Stimulated activated CD4-positive, alpha-beta T cell treated with anti-CD3 and anti-CD28 coated beads, Interleukin-12 subunit alpha, Interleukin-12 subunit beta, amount 100 ng/mL, for 48 hours (primary cell): ENCODE measurements at regions not wholly inside any gene's neighbourhood (a gene's known extent, or its start where the extent isn't known, plus 50 kb on each side); places are given as distances from the start of the nearest gene placed in this dataset.
"Not testable (repeated sequence)": the region's sequence is repeated elsewhere in the genome, so short reads cannot be mapped to it uniquely, and the experiment has no call there.

Source experiments
- DNase-seq, 3 donors: peaks; one replicate each; pipeline ENCODE4 v3.0.0-alpha.2; 2020; ENCODE audit warnings: low read depth in 2 of 3, low spot score in 1 of 3

- no peak for DNase-seq
Observed at GRCh38 chr7:49660170-49660783, 113.2 kb upstream of the VWC2 start.

GRCh38 chr7:49660976-49661375 is 112.5 kb upstream of the VWC2 start:
- DNase-seq = no peak

DNA sequence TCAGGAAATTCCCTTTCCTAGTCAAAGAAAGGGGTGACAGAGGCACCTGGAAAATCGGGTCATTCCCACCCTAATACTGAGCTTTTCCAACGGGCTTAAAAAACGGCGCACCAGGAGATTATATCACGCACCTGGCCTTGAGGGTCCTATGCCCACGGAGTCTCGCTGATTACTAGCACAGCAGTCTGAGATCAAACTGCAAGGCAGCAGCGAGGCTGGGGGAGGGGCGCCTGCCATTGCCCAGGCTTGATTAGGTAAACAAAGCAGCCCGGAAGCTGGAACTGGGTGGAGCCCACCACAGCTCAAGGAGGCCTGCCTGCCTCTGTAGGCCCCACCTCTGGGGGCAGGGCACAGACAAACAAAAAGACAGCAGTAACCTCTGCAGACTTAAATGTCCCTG is 107.5 kb upstream of the VWC2 start:
- DNase-seq = not testable (repeated sequence)

GRCh38 chr7:49666764-49667163 is 106.7 kb upstream of the VWC2 start:
- no peak for DNase-seq

DNA sequence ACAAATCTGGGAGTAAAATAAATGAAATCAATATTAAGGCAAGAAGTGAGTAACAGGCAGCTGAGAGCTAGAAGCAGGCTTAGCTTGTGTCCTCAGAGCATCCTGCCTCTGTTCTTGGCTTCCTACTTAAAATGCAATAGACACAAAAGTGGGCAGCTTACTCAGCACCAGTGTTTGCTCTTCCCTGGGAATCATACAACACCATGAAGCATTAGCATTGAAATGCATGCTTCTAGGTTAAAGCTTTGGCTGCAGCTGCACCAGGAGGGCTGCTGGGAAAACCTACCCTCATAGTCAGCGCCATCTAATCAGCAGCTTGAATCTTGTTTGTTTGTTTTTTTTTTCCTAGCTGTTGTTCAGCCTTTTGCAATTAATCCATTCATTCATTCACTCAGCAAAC is 104.2 kb upstream of the VWC2 start:
- no peak for DNase-seq

- DNase-seq = no peak
Observed at GRCh38 chr7:49669692-49670260, 103.7 kb upstream of the VWC2 start.

DNA sequence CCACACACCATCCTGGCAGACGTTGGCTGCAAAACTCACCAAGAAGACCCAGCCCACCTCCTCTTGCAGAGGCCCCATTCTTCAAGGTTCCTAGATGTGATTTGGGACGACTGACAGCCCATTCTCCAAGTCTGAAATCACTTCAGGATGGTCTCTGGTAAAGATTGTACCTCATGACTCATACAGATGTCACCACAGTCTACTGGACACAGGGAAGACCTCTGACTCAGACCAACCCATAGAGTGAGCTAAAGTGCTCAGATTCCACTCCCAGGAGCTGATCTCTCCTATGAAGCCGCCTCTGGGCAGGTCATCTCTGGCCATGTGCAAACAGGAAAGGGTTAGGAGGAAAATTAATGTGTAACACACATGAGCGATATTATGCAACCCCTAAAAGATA is 102.4 kb upstream of the VWC2 start:
- DNase-seq = no peak

DNA sequence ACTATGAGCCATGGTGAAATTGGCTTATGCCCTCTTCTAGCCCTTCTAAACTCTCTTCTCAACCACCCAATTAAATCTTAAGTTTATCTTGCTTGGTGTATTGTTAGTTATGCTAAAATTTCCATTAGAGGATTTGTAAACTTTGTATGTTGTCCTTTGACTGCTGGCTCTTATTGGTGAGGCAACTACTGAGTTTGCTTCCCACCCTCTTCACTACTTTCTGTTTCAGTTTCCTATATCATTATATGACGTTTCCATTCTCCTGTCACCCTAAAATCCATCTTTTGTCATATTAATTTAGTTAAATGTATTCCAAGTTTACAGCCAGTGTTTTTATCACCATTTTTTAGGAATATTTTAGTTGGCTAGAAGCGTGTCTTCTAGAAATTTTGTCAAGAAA is 80.9 kb upstream of the VWC2 start:
- DNase-seq = no peak

DNA sequence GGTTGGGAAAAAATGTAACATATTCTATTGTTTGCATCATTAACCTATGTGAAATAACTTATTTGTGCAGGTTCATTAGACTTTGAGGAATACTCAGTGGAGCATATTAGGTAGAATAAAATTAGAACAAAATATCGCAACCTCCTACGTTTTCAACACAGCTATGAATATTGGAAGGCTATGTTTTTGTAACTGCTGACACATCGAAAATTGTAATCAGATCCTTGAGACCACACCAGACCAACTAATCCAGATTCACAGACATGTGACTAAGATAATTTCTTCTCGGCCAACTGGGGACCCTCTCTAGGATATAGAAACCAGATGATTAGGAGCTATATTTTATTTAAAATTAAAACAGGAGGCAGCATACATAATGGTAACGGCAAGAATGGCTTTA is 77.5 kb upstream of the VWC2 start:
- no peak for DNase-seq

DNA sequence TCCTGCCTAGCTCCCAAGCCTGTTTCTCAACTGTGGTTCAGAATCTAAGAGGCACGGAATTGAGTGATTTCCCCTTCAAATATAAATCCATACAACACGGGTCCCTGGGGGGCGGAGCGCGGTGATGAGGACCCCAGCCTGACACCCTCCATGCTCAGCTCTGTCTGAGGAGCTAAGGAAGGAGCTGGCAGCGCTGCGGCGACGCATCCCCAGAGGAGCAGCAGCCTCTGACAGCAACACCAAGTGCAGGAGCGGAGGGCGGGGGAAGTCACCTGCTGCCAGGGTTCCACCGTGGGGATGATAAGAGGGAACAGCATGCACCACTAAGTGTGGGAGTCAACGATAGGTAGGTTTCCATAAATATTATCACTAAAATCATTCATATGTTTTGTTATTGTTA is 72.6 kb upstream of the VWC2 start:
- no peak for DNase-seq

- no peak for DNase-seq
Observed at GRCh38 chr7:49702099-49702498, 71.3 kb upstream of the VWC2 start.

DNA sequence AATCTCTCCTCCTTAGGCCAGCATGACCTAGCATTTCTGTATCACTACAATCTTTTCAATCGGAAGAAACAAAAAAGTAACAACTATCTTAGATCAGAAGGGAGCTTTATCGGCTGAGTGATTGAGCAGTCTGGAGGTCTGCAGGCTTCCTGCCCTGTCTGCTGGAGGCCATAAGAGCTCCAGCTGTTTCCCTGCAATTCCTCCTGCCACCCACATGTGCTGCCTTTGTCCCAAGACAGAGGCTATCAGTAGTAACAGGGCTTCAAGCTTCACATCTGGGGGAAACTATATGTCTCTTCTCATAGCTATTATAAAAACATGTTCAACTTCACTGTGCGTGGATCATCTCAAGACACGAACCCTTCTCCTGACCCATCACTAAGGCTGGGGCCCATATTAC is 70.1 kb upstream of the VWC2 start:
- no peak for DNase-seq

DNA sequence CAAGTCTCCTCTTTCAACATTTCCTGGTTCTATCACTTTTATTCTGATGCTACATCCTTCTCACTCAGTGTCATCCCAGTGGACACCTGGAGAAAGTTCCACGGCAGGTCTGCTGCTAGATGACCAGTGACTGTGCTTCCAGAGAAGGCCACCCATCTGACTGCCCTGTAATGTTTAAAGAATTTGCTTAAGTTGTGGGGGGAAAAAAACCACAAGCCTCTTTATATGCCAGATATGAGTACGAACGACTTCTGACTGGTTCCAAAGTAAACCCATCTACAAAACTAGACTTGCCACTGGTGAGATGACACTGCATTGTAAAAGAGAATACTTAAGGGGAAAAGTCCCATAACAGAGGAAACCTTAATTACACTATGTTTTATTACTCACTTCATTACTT is 69.6 kb upstream of the VWC2 start:
- no peak for DNase-seq

GRCh38 chr7:49706106-49706505 is 67.3 kb upstream of the VWC2 start:
- no peak for DNase-seq

- no peak for DNase-seq
Observed at GRCh38 chr7:49707891-49708290, 65.5 kb upstream of the VWC2 start.

DNA sequence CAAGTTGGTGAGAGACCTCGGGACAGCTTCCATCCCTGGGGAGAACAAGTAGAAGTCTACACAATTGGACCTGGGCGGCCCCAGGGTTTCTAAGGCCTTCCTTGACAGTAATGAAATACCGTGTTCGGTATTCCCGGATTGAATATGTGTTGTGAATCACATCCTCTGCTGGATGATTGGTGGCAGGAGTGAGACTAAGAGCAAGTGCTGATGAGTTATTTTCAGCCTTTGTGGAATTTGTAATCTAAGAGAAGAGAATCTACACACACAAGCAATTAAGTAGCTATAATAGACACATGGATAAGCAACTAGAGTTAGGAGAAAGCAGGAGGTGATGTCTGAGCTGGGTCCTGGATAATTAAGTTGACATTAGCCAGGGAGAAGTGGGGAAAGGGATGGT is 64.8 kb upstream of the VWC2 start:
- no peak for DNase-seq

DNA sequence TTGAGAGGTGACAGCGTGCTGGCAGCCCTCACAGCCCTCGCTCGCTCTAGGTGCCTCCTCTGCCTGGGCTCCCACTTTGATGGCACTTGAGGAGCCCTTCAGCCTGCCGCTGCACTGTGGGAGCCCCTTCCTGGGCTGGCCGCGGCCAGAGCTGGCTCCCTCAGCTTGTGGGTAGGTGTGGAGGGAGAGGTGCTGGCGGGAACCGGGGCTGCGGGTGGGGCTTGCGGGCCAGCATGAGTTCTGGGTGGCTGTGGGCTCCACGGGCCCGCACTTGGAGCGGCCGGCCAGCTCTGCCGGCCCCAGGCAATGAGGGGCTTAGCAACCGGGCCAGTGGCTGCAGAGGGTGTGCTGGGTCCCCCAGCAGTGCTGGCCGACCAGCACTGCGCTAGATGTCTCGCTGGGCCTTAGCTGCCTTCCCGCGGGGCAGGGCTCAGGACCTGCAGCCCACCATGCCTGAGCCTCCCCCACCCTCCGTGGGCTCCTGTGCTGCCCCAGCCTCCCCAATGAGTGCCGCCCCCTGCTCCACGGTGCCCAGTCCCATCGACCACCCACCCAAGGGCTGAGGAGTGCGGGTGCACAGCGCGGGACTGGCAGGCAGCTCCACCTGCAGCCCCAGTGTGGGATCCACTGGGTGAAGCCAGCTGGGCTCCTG is 62.2 kb upstream of the VWC2 start:
- DNase-seq = not testable (repeated sequence)

DNA sequence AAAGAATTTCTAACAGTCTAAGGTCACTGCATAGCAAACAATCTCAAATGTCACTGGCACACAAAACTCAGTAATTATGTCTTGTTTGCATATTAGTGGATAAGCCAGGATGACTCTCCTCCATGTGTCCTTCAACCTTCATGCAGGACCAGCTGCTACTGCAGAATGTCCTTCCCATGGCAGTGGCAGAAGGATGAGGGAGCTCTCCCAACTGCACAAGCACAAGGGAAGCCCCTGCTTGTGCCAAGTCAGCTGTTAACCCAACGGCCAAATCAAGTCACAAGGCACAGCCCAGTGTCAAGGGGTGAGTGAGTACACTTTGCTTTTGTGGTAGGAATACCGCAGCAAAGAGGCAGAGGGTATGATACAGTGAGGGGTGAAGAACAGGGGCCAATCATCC is 59.3 kb upstream of the VWC2 start:
- no peak for DNase-seq

- DNase-seq = no peak
Observed at GRCh38 chr7:49715486-49715885, 58.0 kb upstream of the VWC2 start.

- no peak for DNase-seq
Observed at GRCh38 chr7:49717547-49717946, 55.9 kb upstream of the VWC2 start.

DNA sequence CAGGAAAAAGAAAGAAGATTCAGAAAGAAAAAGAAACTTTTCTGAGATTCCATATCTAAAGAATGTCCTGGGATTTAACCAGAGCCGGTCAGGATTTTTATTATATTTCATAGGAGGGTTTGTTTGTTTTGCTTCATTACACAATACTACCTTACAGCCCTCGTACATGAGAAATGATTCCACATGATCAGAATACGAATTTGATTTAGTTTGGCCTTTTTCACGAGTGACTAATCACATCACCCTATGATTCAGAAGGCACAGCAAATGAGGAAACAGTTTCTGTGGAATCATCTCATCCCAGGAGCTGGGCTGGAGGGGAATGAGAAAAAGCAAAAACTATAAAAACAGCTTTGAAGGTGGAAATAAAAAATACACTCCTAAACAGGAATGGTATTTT is 54.7 kb upstream of the VWC2 start:
- DNase-seq = no peak

- no peak for DNase-seq
Observed at GRCh38 chr7:49721441-49721840, 52.0 kb upstream of the VWC2 start.
